ENCODE measurements at regions not wholly inside any gene's neighbourhood (a gene's known extent, or its start where the extent isn't known, plus 50 kb on each side); places are given as distances from the start of the nearest gene placed in this dataset.

DNA sequence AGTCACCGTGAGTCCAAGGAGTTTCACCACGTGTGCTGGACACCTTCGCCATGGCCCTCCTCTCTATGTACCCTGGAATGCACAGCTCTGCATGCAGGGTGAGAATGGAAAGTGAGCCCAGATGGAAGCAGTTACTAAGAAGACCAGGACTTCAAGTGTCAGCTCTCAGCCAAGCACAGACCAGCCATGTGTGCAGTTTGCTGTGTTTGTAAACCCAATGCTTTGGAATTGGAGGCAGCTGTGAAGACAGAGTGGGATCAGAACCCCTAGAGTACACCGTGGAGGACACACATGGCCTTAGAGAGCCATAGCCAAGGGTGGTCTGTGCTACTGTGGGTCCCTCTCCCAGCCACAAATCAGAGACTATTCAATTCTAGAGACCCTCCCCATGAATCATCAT, 655.5 kb upstream of the ID2 start:
- Histone ChIP-seq H3K27me3 (ENCODE audit: control insufficient read depth in 4 of 4, insufficient read depth in 4 of 4, low read length in 3 of 4) (no peaks in the 10 kb centered on the region), H3K9ac (ENCODE audit: low read depth in 1 of 2, low read length in 2 of 2) (no peak overlapping the region), H3K9me3 (ENCODE audit: control insufficient read depth in 4 of 4, low read length in 3 of 4) (no peaks in the 10 kb centered on the region), H3K27ac (ENCODE audit: low read depth in 1 of 2, low read length in 2 of 2) (no peak overlapping the region), H3K4me3 (ENCODE audit: low read depth in 1 of 3, low read length in 3 of 3) (no peak overlapping the region), H3K36me3 (ENCODE audit: control insufficient read depth in 4 of 4, insufficient read depth in 3 of 4, low read depth in 1 of 4, low read length in 3 of 4) (no peaks in the 10 kb centered on the region), H3K4me1 (ENCODE audit: control insufficient read depth in 4 of 4, insufficient read depth in 4 of 4, low read length in 3 of 4) (no peaks in the 10 kb centered on the region)
- 93% methylated on average over 4 of the region's 4 CpGs for WGBS
- TF ChIP-seq REST (IDR thresholded peaks at IDR 0.05), result no peak
- no peak for TF ChIP-seq HNF4G (IDR thresholded peaks at IDR 0.05)
- TF ChIP-seq SP1 (IDR thresholded peaks at IDR 0.05), result no peak
- no peak for TF ChIP-seq TAF1 (conservative IDR thresholded peaks at IDR 0.05)
- TF ChIP-seq GABPA (IDR thresholded peaks at IDR 0.05 in 1 of 2, conservative IDR thresholded peaks at IDR 0.05 in 1 of 2), result no peak
- TF ChIP-seq NR2F2 (IDR thresholded peaks at IDR 0.05), result no peak
- no peak for TF ChIP-seq RXRA (IDR thresholded peaks at IDR 0.05)
- TF ChIP-seq YY1 (IDR thresholded peaks at IDR 0.05), result no peak
- no peak for TF ChIP-seq ZBTB33 (IDR thresholded peaks at IDR 0.05)
- no peak for TF ChIP-seq CTCF (IDR thresholded peaks at IDR 0.05; ENCODE audit: low read depth, low read length, missing input control)
- TF ChIP-seq HNF4A (conservative IDR thresholded peaks at IDR 0.05), result no peak
- TF ChIP-seq RAD21 (IDR thresholded peaks at IDR 0.05), result no peak
- TF ChIP-seq ATF3 (IDR thresholded peaks at IDR 0.05), result no peak
- no peak for TF ChIP-seq FOXA2 (IDR thresholded peaks at IDR 0.05)
- TF ChIP-seq, protein P1, sequence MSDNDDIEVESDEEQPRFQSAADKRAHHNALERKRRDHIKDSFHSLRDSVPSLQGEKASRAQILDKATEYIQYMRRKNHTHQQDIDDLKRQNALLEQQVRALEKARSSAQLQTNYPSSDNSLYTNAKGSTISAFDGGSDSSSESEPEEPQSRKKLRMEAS (IDR thresholded peaks at IDR 0.05), result no peak
- TF ChIP-seq FOXA1 (IDR thresholded peaks at IDR 0.05), result no peak
- no peak for TF ChIP-seq EGR1 (IDR thresholded peaks at IDR 0.05; ENCODE audit: low read depth in 2 of 2)
- no peak for TF ChIP-seq JUND (IDR thresholded peaks at IDR 0.05)
- peak; percentile 10 for DNase-seq (ENCODE audit: low spot score)
